HG03520 (cell line): ENCODE measurements at regions not wholly inside any gene's neighbourhood (a gene's known extent, or its start where the extent isn't known, plus 50 kb on each side); places are given as distances from the start of the nearest gene placed in this dataset.
A peak's percentile ranks its signal among the peaks of the same experiment; 100 is the strongest.
"Not testable (repeated sequence)": the region's sequence is repeated elsewhere in the genome, so short reads cannot be mapped to it uniquely, and the experiment has no call there.

Experiments used
- ATAC-seq: cut with Tn5 transposase; IDR thresholded peaks from one replicate; pipeline ENCODE4 v1.9.1; 2021; ENCODE audit warnings: mild to moderate bottlenecking, moderate library complexity; ENCODE audit not compliant: unreplicated experiment

DNA sequence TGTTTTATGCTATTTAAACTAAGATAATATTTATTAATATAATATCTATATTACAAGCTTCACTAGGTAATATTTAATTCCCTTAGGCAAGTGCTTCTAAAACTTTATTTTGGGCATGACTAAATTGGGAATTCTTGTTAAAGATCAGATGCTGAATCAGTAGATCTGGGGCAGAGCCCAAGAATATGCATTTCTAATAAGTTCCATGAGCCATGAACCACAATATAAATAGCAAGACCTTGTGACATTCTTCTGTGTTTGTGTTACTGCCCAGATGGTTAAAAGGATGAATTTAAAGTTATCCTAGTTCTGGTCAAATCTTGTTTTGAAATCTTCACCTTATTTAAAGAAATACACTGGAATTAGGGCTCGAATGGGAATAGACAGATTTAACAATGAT, 258.4 kb upstream of the CACNA2D1 start:
- no peak for ATAC-seq

DNA sequence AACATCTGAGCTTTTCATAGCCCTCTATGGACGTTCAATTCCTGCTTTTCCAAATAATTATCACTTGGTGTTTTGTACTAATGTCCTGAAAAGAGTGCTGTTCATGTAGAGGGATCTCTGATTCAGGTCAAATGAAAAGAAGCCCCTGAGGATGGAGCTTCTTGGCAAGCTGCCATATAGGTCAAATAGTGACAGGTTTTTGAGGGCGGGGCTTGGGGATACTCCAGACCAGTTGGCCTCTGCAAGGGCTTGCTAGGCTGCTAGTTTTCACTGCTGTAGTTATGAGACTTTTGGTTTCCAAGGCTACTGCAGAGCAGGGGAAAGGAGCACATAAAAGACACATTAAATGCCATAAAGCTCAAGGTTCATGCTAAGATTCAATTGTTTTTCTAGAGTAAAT, 257.2 kb upstream of the CACNA2D1 start:
- no peak for ATAC-seq

DNA sequence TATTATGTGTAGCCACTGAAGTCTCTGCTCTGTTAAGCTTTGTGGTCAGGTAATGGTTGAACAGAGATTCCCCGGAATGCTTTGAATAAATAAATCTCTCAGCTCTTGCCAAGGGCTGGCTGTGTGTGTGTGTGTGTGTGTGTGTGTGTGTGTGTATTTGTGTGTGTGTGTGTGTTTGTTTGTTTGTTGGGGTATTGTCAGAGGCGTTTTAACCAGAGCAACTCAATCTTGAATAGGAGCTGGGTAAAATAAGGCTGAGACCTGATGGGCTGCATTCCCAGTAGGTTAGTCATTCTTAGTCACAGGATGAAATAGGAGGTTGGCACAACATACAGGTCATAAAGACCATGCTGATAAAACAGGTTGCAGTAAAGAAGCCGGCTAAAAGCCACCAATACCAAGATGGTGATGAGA, 256.2 kb upstream of the CACNA2D1 start:
- no peak for ATAC-seq

DNA sequence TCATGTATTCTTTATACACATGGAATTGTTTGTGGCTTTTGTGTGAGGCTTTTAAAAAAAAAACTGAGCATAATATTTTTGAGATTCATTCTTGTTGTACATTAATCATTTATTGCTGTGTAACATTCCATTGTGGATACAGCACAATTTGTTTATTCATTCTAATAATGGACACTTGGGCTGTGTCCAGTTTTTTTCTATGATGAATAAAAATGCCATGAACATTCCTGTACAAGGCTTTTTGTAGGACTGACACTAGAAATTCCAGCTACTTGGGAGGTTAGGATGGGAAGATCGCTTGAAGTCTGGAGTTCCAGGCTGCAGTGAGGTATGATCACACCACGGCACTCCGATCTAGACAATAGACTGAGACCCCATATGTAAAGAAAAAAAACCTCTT, 254.3 kb upstream of the CACNA2D1 start:
- ATAC-seq: no peak

DNA sequence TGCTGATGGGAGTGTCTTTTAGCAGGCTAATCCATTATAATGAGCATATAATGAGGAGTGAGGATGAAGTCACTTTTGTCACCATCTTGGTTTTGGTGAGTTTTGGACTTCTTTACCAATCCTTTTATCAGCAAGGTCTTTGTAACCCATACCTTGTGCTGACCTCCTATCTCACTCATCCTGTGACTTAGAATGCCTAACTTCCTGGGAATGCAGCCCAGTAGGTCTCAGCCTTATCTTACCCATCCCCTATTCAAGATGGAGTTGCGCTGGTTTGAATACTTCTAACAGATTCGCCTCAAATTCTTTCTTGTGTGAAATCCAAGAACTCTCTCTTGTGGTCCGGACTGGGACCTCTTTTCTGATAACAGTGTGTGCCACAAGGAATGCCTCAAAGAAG, 253.1 kb upstream of the CACNA2D1 start:
- no peak for ATAC-seq

DNA sequence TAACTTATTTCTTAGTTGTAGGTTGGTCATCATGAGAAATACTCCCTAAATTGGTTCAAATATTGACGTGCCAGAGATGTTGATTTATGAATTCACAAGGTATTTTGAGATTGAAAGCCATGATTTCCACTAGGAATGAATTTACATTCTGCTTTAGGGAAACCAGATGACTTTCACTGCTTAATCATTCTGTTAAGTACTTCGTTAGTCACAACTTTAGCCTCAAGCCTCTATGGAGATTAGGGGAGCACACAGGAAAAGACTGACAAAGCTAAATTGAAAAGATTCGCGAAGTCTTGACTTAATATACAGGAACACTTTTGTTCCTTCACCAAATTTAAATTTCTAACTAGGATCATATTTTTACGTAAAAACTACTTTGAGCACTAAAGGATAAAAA, 250.4 kb upstream of the CACNA2D1 start:
- no peak for ATAC-seq

DNA sequence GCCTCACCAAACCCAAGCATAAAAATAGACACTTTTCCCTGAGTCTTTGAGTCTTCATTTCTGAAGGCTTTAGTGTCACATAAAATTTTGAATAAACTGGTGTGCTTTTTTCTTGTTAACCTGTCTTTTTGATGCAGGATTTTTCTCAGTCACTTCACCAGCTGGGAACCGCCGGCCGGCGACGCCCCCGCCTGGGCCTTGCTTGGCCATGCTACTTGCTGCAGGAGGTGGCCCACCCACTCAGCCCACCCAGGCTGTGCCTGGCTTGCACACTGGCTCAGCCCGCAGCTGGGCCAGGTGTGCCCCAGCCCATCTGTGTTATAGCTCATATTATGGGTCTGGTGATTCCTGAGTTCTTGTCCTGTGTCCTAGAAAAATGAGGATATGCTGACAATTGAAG, 247.4 kb upstream of the CACNA2D1 start:
- no peak for ATAC-seq

DNA sequence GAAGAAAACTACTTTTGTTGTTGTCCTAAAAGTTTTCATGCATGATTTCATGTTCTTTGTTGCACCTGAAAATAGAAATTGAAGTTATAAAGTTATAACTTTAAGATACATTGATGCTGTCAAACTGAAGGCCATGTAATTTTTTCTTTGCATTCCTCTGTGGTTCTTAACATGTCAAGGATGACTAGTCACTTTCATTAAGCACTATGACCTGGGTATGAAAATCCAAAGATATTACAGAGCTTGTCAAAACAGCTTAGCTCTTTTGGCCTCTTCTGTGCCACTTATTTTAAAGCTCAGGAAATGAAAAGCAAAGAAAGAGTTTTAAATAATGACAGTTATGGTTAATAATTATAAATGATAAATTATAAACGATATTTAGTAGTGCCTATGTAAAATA, 241.6 kb upstream of the CACNA2D1 start:
- ATAC-seq: no peak

DNA sequence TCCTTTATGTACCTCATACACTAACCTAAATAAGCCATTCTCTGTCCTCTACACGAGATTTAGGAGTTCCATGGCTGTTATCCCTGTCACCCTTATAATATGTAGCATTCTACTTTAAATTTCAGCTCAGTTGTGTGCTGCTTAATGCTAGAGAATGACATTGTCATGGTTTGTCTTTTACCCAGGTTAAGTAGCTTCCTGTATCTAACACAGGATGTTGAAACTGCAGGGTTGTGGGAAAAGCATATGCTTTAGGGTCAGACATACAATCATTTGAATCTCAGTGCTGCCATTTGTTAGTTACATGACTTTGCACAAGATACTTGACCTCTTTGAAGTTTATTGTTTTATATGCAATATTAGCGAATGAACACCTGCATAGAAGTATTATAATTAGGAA, 235.1 kb upstream of the CACNA2D1 start:
- no peak for ATAC-seq

DNA sequence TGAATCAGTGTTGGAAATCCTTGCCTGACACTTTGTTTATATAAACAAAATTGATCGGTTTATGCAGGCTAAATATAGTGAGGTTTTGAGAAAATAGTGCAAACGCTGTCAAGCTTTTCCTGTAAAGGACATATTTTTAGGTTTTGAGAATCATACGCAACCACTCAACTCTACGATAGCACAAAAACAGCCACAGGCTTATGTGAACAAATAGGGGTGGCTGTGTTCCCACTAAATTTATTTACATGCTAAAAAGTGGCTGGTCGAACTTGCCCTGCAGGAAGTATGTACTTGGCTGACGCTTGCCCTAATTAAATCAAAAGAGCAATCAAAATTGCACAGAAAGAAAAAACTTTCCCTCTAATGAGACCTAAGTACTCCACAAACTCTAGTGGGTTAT, 234.7 kb upstream of the CACNA2D1 start:
- ATAC-seq: no peak

DNA sequence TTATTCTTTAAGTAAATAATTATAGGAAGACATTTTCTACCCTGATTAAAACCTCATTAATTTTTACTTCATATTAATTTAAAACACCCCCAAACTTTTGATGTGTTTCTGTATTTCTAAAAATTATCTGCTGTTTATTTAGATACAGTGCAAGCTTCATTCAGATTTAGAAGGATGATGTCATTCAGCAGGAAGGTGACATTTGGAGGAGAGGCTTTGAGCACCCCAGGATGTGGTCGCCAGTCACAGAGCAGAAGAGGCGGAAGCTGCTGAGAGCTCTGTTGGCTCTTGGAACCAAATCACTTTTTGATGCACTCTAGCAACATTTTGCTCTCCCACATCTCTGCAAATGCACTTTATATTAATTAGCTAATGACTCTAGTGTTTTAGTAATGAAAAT, 233.9 kb upstream of the CACNA2D1 start:
- ATAC-seq: peak; percentile 75

DNA sequence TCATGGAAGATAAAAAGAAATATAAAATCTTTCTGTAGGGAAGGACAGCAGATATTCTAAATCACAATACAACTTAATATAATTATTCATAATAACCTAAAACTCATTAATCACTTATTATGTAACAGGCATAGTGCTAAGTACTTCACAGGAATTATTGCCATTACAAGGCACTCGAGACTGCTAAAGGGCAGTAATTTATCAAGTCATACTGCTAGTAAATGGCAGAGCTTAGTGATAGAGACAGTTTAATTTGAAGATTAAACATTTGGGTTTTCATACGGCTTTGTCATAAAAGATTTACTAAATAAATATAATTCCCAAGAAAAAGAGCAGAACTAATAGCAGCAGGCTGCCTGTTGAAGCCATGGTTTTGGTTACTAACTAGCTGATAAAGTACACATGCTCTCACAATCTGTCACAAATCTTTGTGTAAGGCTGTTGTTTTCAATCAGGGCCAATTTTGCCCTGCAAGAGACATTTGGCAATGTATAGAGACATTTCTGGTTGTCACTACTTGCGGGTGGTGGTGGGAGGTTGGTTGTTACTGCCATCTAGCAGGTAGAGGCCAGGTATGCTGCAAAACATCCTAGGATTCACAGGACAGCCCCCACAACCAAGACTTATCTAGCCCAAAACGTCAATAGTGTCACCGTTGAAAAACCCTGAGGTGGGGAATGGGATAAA, 233.3 kb upstream of the CACNA2D1 start:
- ATAC-seq: no peak

DNA sequence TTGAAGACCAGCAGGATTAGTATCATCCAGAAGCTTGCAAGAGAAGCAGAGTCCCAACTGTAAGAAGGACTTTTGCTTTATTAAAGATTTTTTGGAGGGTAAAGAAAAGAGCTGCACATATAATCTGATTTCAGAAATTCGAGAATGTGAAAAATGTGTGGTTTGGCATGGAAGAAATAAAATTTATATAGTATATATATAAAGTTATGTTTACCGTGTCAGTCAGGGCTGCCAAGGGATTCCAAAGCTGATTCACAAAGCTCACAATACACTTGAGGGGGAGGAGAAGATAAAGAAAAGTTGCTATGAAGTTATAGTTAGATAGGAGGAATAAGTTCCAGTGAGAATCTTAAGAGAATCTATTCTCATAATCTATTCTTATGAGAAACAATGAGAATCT, 231.8 kb upstream of the CACNA2D1 start:
- ATAC-seq: no peak

DNA sequence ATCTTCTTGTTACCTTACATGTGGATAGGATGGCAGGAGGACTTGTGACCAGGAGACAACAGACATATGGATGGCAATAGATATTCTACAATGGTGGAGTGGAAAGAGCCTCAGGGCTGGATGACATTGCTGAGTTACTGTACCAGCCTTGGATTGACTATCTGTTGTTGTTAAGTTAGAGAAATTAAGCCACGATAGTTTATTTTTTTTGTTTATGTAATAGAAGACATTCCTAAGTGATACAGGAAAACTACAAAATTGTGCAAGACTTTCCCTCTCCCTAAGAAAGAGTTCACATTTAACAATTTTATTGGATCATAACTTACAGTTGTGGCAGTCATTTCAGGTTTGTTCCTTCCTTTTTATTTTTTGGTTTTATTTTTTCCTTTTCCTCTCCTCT, 230.7 kb upstream of the CACNA2D1 start:
- no peak for ATAC-seq

DNA sequence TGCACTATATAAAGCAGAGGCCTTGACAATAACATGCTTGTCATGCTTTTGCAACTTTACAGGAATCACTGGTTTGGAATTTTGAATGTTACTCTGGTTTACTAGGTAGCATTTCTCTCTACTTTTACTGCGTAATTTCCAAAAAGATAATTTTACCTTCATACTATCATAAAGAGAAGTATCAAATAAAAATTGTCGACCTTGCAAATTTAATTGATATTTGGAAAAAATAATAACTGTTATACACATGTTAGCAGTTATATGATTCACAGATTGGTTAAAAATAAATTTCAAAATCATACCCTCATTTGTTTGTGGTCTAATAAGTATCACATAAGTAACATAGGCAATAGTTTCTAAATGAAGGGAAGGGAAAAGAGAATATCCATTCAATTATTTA, 228.5 kb upstream of the CACNA2D1 start:
- ATAC-seq: no peak

DNA sequence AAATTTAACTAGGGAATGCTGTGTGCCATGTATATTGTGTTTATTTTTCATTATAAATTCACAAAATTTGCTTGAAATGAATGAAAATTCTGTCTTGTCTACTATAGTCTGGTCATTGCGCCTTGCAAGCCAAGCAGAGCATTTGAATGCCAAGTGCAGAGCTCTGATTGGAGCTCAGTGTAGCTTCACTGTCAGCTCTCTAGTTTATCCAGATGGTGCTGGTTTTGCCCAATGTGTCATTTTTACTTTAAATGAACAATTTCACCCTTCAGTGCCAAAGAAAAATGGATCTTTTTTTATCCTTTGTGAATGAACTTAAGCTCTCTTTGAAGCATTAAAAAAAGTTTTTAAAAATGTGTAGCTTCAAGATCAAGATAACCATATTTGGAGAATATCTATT, 225.6 kb upstream of the CACNA2D1 start:
- no peak for ATAC-seq

DNA sequence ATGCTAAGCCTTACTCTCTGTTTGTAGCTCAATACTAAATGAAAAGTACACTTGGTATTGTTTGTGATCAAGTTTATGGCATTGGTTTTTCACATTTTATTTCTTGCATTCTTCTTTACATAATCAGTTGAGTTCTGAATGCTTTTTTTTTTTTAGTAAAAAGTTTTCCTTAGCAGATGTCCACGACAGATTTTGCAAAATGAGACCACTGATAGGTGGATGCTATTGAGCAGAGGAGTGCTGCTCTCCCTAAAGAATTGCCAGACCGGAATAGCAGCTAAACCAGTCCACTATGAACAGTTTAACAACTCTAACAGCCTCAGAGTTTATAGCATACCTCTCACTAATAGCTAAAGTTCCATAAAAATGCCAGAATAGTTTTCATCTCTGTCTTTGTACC, 225.1 kb upstream of the CACNA2D1 start:
- no peak for ATAC-seq

DNA sequence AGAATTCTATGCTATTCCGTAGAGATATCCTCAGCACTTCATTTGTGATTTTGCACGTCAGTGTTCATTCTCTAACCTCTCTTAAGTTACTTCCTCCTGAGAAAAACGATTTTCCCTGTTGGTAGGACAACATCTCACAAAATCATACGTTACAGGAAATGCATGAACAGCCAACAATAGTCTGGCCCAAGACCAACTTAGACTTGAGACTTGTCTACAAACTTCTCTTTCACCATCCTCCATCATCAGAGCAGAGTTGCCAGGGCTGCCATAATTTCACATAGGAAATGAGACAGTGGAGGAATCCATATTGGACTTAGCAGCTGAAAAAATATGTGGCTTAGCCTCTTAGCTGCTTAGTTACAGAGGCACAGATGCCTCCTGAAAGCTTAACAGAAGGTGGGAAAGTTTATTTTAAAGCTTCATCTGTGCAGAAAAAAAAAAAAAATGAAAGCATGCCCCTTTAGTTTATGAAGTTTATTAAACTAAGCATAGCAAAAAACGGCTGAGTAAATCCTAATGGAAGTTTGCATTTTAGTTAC, 222.5 kb upstream of the CACNA2D1 start:
- no peak for ATAC-seq

DNA sequence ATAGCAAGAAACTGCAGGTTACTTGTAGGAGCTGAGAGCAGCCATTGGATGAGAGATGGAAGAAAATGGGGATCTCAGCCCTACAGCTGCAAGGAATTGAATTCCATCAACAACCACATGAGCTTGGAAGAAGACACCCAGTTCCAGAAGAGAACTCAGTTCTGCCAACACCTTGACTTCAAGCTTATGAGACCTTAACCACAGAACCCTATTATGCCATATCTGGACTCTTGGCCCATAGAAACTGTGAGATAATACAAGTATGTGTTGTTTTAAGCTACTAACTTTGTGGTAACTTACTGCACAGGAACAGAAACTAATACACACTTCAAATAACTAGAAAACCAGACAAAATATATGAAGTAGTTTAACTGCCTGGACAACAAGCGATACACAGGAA, 212.4 kb upstream of the CACNA2D1 start:
- no peak for ATAC-seq

DNA sequence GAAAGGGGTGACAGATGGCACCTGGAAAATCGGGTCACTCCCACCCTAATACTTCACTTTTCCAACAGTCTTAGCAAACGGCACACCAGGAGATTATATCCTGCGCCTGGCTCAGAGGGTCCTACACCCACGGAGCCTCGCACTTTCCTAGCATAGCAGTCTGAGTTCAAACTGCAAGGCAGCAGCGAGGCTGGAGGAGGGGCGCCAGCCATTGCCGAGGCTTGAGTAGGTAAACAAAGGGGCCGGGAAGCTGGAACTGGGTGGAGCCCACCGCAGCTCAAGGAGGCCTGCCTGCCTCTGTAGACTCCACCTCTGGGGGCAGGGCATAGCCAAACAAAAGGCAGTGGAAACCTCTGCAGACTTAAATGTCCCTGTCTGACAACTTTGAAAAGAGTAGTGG, 206.5 kb upstream of the CACNA2D1 start:
- not testable (repeated sequence) for ATAC-seq

DNA sequence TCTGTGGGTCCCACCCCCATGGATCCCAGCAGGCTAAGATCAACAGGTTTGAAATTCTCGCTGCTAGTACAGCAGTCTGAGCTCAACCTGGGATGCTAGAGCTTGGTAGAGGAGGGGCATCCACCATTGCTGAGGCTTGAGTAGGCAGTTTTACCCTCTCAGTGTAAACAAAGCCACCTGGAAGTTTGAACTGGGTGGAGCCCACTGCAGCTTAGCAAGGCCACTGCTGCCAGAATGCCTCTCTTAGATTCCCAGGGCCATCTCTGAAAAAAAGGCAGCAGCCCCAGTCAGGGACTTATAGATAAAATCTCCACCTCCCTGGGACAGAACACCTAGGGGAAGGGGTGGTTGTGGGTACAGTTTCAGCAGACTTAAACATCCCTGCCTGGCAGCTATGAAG, 190.0 kb upstream of the CACNA2D1 start:
- ATAC-seq: no peak

DNA sequence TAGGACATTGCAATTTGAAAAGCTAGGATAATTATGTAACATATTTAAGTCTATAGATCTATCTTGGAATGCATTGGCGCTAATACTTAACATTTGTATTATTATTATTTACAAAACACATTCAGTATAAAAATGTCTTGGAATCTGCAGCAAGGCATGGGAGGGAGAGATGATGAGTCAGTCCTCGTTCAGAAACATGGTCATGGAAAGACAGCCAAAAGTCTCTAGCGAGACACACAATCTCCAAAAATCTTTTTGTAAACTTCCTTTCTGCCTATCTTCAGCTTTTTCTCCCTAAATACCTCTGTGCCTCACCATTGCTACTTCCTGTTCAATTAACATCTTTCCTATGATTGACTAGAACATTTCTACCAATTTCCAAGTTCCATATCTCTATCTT, 188.4 kb upstream of the CACNA2D1 start:
- ATAC-seq: no peak

DNA sequence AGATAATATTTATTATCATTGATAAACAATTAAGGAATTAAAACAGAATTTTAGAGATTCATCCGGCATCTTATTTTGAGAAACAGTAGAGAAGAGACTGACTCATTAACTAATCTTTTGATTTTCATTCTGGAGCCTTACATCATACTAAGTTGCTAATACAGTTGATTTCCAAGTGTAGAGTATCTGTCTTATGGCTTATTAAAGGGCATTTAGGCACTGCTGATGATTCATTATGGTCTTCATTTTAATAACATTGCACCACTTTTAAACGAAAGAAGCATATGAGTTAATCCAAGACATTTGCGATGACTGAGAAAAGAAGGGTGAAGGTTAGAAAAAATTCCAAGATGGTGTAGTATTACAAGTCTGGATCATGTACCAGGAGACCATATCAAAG, 186.0 kb upstream of the CACNA2D1 start:
- ATAC-seq: no peak
